GM21360 (cell line): ENCODE measurements at regions not wholly inside any gene's neighbourhood (a gene's known extent, or its start where the extent isn't known, plus 50 kb on each side); places are given as distances from the start of the nearest gene placed in this dataset.
A peak's percentile ranks its signal among the peaks of the same experiment; 100 is the strongest.
"Not testable (repeated sequence)": the region's sequence is repeated elsewhere in the genome, so short reads cannot be mapped to it uniquely, and the experiment has no call there.

Source experiments
- ATAC-seq: cut with Tn5 transposase; IDR thresholded peaks from one replicate; pipeline ENCODE4 v1.9.1; 2021; ENCODE audit warnings: mild to moderate bottlenecking, moderate library complexity; ENCODE audit not compliant: unreplicated experiment

- no peak for ATAC-seq
These were observed 335.3 kb upstream of the DUSP10 start for GRCh38 chr1:222077206-222077605.

- no peak for ATAC-seq
These were observed 332.4 kb upstream of the DUSP10 start for GRCh38 chr1:222074317-222074716.

- no peak for ATAC-seq
These were observed 331.6 kb upstream of the DUSP10 start for GRCh38 chr1:222073307-222073995.

- ATAC-seq = no peak
These were observed 329.5 kb upstream of the DUSP10 start for GRCh38 chr1:222071387-222071786.

- no peak for ATAC-seq
These were observed 327.0 kb upstream of the DUSP10 start for GRCh38 chr1:222068937-222069336.

- no peak for ATAC-seq
These were observed 326.2 kb upstream of the DUSP10 start for GRCh38 chr1:222068101-222068500.

GRCh38 chr1:222066539-222066938 lies 324.6 kb upstream of the DUSP10 start:
- no peak for ATAC-seq

- no peak for ATAC-seq
These were observed 323.3 kb upstream of the DUSP10 start for GRCh38 chr1:222065234-222065633.

GRCh38 chr1:222064388-222065211 lies 322.7 kb upstream of the DUSP10 start:
- no peak for ATAC-seq

- ATAC-seq = no peak
These were observed 320.8 kb upstream of the DUSP10 start for GRCh38 chr1:222062640-222063039.

- no peak for ATAC-seq
These were observed 319.9 kb upstream of the DUSP10 start for GRCh38 chr1:222061711-222062359.

GRCh38 chr1:222060210-222060916 lies 318.5 kb upstream of the DUSP10 start:
- no peak for ATAC-seq

GRCh38 chr1:222058249-222058648 lies 316.4 kb upstream of the DUSP10 start:
- ATAC-seq = no peak

GRCh38 chr1:222057162-222057561 lies 315.3 kb upstream of the DUSP10 start:
- ATAC-seq = peak; percentile 68

GRCh38 chr1:222054416-222054815 lies 312.5 kb upstream of the DUSP10 start:
- ATAC-seq = no peak

GRCh38 chr1:222053790-222054294 lies 312.0 kb upstream of the DUSP10 start:
- ATAC-seq = no peak

- ATAC-seq = not testable (repeated sequence)
These were observed 309.4 kb upstream of the DUSP10 start for GRCh38 chr1:222051311-222051710.

GRCh38 chr1:222049661-222050060 lies 307.8 kb upstream of the DUSP10 start:
- ATAC-seq = not testable (repeated sequence)

- ATAC-seq = no peak
These were observed 307.3 kb upstream of the DUSP10 start for GRCh38 chr1:222049176-222049575.

GRCh38 chr1:222048094-222048595 lies 306.3 kb upstream of the DUSP10 start:
- ATAC-seq = peak; percentile 79

- no peak for ATAC-seq
These were observed 305.5 kb upstream of the DUSP10 start for GRCh38 chr1:222047366-222047765.
